ENCODE measurements at regions not wholly inside any gene's neighbourhood (a gene's known extent, or its start where the extent isn't known, plus 50 kb on each side); places are given as distances from the start of the nearest gene placed in this dataset.

DNA sequence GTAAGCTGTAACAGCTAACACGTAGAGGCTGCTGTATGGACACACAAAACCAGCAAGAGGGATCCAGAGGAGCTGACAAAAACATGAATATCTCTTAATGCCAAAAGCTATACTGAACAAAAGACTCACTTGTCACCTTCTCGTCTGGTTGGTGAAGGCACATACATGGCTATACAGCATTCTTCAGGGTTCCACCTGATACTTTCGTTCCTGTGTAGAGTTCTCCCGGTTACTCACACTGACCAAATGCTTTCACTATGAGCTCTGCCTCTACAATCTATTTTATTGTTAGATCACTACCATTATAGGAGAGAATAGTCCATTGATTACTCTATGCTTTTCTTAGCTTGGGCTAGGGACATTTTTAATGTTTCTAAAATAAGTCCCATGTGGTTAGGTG lies 193.1 kb downstream of the HNMT start:
- intact Hi-C loops (cut with micrococcal nuclease; ENCODE audit: unreplicated experiment): no loop called here
- H3K36me3 ChIP-seq (ENCODE audit: low read depth): no peaks in the 10 kb centered on the region
- H3K27ac ChIP-seq: no peak overlapping the region
- H3K9me3 ChIP-seq (ENCODE audit: insufficient read depth, low read depth): no peaks in the 10 kb centered on the region
- no peak overlapping the region for H3K4me2 ChIP-seq
- no peaks in the 10 kb centered on the region for H3F3A ChIP-seq (ENCODE audit: insufficient read depth, low read depth)
- H3K4me3 ChIP-seq: no peak overlapping the region
- TF ChIP-seq, protein P1, sequence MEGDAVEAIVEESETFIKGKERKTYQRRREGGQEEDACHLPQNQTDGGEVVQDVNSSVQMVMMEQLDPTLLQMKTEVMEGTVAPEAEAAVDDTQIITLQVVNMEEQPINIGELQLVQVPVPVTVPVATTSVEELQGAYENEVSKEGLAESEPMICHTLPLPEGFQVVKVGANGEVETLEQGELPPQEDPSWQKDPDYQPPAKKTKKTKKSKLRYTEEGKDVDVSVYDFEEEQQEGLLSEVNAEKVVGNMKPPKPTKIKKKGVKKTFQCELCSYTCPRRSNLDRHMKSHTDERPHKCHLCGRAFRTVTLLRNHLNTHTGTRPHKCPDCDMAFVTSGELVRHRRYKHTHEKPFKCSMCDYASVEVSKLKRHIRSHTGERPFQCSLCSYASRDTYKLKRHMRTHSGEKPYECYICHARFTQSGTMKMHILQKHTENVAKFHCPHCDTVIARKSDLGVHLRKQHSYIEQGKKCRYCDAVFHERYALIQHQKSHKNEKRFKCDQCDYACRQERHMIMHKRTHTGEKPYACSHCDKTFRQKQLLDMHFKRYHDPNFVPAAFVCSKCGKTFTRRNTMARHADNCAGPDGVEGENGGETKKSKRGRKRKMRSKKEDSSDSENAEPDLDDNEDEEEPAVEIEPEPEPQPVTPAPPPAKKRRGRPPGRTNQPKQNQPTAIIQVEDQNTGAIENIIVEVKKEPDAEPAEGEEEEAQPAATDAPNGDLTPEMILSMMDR (conservative IDR thresholded peaks at IDR 0.05): no peak
- no peak for TF ChIP-seq EZH2 (IDR thresholded peaks at IDR 0.05; ENCODE audit: low read depth)
- ChIA-PET CTCF (no interaction called here), POLR2A (ENCODE audit: unreplicated experiment) (no interaction called here)
- no peak for DNase-seq
- H2AFZ ChIP-seq: no peak overlapping the region
- no TSS peak for BruUV-seq (replicated peaks)
- no peaks in the 10 kb centered on the region for H3K9me2 ChIP-seq (ENCODE audit: insufficient read depth)
- no peaks in the 10 kb centered on the region for H3K27me3 ChIP-seq (ENCODE audit: insufficient read depth, low read depth)
- no peaks in the 10 kb centered on the region for H3K4me1 ChIP-seq (replicated peaks; ENCODE audit: insufficient read depth)
- no peaks in the 10 kb centered on the region for H3K79me2 ChIP-seq (ENCODE audit: low read depth)
- no peaks in the 10 kb centered on the region; the same call in 1 of the 2 replicates for H4K20me1 ChIP-seq (ENCODE audit: insufficient read depth)

DNA sequence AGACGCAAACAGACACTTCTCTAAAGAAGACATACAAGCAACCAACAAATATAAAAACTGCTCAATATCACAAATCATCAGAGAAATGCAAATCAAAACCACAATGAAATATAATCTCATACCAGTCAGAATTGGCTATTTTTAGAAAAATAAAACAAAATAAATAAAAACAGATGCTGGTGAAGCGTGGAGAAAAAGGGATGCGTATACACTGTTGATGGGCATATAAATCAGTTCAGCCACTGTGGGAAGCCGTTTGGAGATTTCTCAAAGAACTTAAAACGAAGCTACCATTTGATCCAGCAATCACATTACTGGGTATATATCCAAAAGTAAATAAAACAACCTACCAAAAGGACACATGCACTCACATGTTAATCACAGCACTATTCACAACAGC lies 206.2 kb downstream of the HNMT start:
- no peak for TF ChIP-seq EZH2 (IDR thresholded peaks at IDR 0.05; ENCODE audit: low read depth)
- TF ChIP-seq, protein P1 (conservative IDR thresholded peaks at IDR 0.05): no peak
- Histone ChIP-seq H3K9me2 (ENCODE audit: insufficient read depth) (peaks cover 5% of the 10 kb centered on the region; the same call in 1 of the 2 replicates), H3K4me1 (replicated peaks; ENCODE audit: insufficient read depth) (no peaks in the 10 kb centered on the region), H3K4me3 (no peak overlapping the region), H3K4me2 (no peak overlapping the region), H3K9me3 (ENCODE audit: insufficient read depth, low read depth) (no peaks in the 10 kb centered on the region; the same call in 1 of the 2 replicates), H2AFZ (no peak overlapping the region), H3K27me3 (ENCODE audit: insufficient read depth, low read depth) (no peaks in the 10 kb centered on the region), H4K20me1 (ENCODE audit: insufficient read depth) (no peaks in the 10 kb centered on the region; the same call in 1 of the 2 replicates), H3K36me3 (ENCODE audit: low read depth) (no peaks in the 10 kb centered on the region), H3K79me2 (ENCODE audit: low read depth) (no peaks in the 10 kb centered on the region), H3K27ac (no peak overlapping the region), H3F3A (ENCODE audit: insufficient read depth, low read depth) (no peaks in the 10 kb centered on the region)
- ChIA-PET POLR2A (ENCODE audit: unreplicated experiment) (interaction anchor here (0.6 kb wide), 1 partner anchor 575 kb away, joined by 51 read pairs; no protein-coding TSS in a partner anchor), CTCF (no interaction called here)
- DNase-seq: no peak
- BruUV-seq (replicated peaks): no TSS peak
- intact Hi-C loops (cut with micrococcal nuclease; ENCODE audit: unreplicated experiment): no loop called here

DNA sequence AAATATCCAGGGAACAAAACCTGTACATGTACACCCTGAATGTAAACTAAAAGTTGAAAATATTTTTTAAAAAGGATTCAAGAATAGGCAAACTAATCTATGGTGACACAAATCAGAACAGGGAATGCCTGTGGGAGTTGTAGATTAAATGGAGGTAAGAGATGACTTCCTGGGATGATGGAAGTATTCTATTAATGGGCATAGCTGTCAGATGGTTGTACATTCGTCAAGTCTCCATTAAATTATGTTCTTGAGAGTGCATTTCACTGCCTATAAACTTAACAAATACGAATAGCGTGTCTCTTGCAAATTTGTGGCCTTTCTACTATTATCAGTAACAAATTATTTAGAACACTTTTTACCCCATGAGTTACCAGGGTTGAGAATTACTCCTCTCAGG lies 207.0 kb downstream of the HNMT start:
- H3K4me3 ChIP-seq: no peak overlapping the region
- no TSS peak for BruUV-seq (replicated peaks)
- no peaks in the 10 kb centered on the region for H3K79me2 ChIP-seq (ENCODE audit: low read depth)
- TF ChIP-seq, protein P1 (conservative IDR thresholded peaks at IDR 0.05): no peak
- TF ChIP-seq EZH2 (IDR thresholded peaks at IDR 0.05; ENCODE audit: low read depth): no peak
- peaks cover 5% of the 10 kb centered on the region; the same call in 1 of the 2 replicates for H3K9me2 ChIP-seq (ENCODE audit: insufficient read depth)
- no peaks in the 10 kb centered on the region for H3K36me3 ChIP-seq (ENCODE audit: low read depth)
- DNase-seq: no peak
- no peak overlapping the region for H3K27ac ChIP-seq
- no peaks in the 10 kb centered on the region for H3K4me1 ChIP-seq (replicated peaks; ENCODE audit: insufficient read depth)
- H4K20me1 ChIP-seq (ENCODE audit: insufficient read depth): no peaks in the 10 kb centered on the region; the same call in 1 of the 2 replicates
- H3F3A ChIP-seq (ENCODE audit: insufficient read depth, low read depth): no peaks in the 10 kb centered on the region
- ChIA-PET CTCF (no interaction called here), POLR2A (ENCODE audit: unreplicated experiment) (no interaction called here)
- no peak overlapping the region for H3K4me2 ChIP-seq
- no peaks in the 10 kb centered on the region for H3K9me3 ChIP-seq (ENCODE audit: insufficient read depth, low read depth)
- intact Hi-C loops (cut with micrococcal nuclease; ENCODE audit: unreplicated experiment): no loop called here
- H3K27me3 ChIP-seq (ENCODE audit: insufficient read depth, low read depth): no peaks in the 10 kb centered on the region
- H2AFZ ChIP-seq: no peak overlapping the region
